Panc1 (cell line): ENCODE measurements at regions not wholly inside any gene's neighbourhood (a gene's known extent, or its start where the extent isn't known, plus 50 kb on each side); places are given as distances from the start of the nearest gene placed in this dataset.

Experiments
- POLR2AphosphoS5 ChIP-seq: IDR thresholded peaks from 2 replicates; pipeline ENCODE4 v1.6.1; 2012; ENCODE audit warnings: mild to moderate bottlenecking, low read depth, low read length, moderate library complexity
- REST ChIP-seq, 2 experiments: IDR thresholded peaks; 2 replicates each; pipeline ENCODE4 v1.6.1; 2011 to 2012; ENCODE audit warnings: low read depth in 2 of 2, control low read depth in 1 of 2, low read length in 1 of 2, mild to moderate bottlenecking in 1 of 2, moderate library complexity in 1 of 2; ENCODE audit not compliant: insufficient read depth in 1 of 2
- SIN3A ChIP-seq: IDR thresholded peaks from 2 replicates; pipeline ENCODE4 v1.6.1; 2012; ENCODE audit warnings: low read depth, mild to moderate bottlenecking, low read length, moderate library complexity, borderline replicate concordance; ENCODE audit not compliant: insufficient read depth
- TF ChIP-seq, protein P1 (sequence below): fragments of 450-650 bp; IDR thresholded peaks from 2 replicates; pipeline ENCODE4 v1.5.1; 2017; ENCODE audit warnings: mild to moderate bottlenecking

DNA sequence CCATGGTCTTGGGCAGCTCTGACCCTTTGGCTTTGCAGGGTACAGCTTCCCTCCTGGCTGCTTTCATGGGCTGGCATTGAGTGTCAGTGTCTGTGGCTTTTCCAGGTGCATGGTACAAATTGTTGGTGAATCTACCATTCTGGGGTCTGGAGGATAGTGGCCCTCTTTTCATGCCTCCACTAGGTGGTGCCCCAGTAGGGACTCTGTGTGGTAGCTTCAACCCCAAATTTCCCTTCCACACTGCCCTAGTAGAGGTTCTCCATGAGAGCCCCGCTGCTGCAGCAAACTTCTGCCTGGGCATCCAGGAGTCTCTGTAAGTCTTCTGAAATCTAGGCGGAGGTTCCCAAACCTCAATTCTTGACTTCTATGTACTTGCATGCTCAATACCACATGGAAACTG is 494.5 kb upstream of the LRRC7 start:
- TF ChIP-seq, protein P1, sequence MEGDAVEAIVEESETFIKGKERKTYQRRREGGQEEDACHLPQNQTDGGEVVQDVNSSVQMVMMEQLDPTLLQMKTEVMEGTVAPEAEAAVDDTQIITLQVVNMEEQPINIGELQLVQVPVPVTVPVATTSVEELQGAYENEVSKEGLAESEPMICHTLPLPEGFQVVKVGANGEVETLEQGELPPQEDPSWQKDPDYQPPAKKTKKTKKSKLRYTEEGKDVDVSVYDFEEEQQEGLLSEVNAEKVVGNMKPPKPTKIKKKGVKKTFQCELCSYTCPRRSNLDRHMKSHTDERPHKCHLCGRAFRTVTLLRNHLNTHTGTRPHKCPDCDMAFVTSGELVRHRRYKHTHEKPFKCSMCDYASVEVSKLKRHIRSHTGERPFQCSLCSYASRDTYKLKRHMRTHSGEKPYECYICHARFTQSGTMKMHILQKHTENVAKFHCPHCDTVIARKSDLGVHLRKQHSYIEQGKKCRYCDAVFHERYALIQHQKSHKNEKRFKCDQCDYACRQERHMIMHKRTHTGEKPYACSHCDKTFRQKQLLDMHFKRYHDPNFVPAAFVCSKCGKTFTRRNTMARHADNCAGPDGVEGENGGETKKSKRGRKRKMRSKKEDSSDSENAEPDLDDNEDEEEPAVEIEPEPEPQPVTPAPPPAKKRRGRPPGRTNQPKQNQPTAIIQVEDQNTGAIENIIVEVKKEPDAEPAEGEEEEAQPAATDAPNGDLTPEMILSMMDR = no peak
- no peak for TF ChIP-seq REST (IDR thresholded peaks at IDR 0.05; ENCODE audit: insufficient read depth in 1 of 2, low read depth in 2 of 2, low read length in 1 of 2)
- TF ChIP-seq SIN3A = no peak
- no peak for TF ChIP-seq POLR2AphosphoS5
